GM04504 (cell line): ENCODE measurements at regions not wholly inside any gene's neighbourhood (a gene's known extent, or its start where the extent isn't known, plus 50 kb on each side); places are given as distances from the start of the nearest gene placed in this dataset.
A peak's percentile ranks its signal among the peaks of the same experiment; 100 is the strongest.
"Not testable (repeated sequence)": the region's sequence is repeated elsewhere in the genome, so short reads cannot be mapped to it uniquely, and the experiment has no call there.

Experiments
- DNase-seq: peaks from one replicate; pipeline ENCODE4 v3.0.0-alpha.2; 2012; ENCODE audit warnings: low read depth

- DNase-seq, result no peak
Measured at GRCh38 chr13:75178436-75178835, 303.5 kb downstream of the TBC1D4 start.

DNA sequence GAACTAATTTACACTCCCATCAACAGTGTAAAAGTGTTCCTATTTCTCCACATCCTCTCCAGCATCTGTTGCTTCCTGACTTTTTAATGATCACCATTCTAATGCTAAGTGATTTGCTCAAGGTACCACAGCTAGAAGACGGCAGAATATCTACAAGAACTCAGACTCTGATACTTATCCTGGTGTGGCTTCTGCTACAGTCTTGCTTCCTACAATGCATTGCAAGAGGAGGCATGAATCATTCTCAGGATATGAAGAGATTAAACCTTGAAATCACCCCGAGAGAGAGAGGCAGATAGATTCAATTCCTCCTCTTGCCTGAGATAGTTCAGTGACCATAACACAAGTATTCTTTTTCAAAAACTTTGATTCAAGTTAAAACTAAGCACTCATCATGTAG is 306.4 kb downstream of the TBC1D4 start:
- no peak for DNase-seq

DNA sequence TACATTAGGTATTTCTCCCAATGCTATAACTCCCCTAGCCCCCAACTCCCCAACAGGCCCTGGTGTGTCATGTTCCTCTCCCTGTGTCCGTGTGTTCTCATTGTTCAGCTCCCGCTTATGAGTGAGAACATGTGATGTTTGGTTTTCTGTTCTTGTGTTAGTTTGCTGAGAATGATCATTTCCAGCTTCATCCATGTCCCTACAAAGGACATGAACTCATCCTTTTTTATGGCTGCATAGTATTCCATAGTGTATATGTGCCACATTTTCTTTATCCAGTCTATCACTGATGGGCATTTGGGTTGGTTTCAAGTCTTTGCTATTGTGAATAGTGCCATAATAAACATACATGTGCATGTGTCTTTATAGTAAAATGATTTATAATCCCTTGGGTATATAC is 306.9 kb downstream of the TBC1D4 start:
- not testable (repeated sequence) for DNase-seq

DNA sequence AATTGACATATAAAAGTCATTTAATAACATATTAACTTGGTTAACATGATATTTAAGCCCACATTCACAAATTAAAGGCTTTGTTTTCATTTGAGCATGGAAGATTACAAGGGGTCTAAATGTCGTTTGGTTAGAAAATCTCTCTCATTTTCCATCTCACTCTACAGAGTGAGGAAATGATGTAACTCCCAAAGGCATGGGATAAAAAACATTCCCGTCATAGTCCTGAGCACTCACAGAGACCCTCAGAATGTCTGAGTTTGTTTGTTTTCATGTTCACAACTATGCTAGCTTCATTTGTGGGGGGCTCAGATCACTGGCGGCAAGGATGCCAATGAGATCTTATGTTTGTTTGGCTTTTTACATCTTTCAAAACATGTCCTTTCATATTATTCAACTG is 307.5 kb downstream of the TBC1D4 start:
- no peak for DNase-seq

- DNase-seq, result no peak
Measured at GRCh38 chr13:75173457-75174356, 308.3 kb downstream of the TBC1D4 start.

GRCh38 chr13:75170311-75170710 is 311.7 kb downstream of the TBC1D4 start:
- no peak for DNase-seq

DNA sequence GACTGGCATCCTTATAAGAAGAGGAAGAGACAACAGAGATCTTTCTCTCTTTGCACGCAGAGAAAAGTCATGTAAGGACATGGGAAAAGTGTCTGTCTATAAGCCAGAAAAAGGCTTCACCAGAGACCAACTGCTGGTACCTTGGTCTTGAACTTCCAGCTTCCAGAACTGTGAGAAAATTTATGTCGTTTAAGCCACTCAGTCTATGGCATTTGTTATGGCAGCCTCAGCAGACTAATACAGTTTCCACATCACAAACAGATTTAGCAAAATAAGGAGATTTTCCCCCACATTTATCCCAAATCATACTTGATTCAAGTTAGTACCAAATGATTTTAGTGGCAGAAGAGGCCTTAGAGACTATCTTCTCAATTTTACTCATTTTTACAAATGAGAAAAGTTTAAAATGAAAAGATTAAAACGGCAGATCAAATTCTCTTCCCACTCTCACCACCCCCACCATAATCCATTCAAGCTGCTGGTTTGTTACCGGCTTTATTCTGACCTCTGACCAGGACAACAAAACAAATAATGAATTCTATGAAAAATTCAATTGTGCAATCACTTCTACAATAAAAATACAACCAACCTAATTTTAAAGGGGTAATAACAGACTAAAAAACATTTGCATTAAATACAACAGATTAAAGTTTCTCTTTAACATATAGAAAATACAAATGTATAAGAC is 316.3 kb downstream of the TBC1D4 start:
- no peak for DNase-seq

DNA sequence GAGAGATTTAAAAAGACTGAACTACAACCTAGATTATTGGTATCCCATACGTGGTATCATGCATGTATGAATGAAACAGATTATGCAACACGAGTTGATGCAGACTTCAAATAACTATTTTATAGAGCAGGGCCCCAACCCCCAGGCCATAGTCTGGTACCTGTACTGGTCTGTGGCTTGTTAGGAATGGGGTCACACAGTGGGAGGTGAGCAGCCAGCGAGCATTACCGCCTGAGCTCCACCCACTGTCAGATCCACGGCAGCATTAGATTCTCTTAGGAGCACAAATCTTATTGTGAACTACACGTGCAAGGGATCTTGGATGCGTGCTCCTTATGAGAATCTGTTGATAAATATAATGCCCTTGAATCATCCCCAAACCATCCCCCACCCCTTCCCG is 320.2 kb downstream of the TBC1D4 start:
- DNase-seq, result no peak

- DNase-seq, result no peak
Measured at GRCh38 chr13:75160984-75161383, 321.0 kb downstream of the TBC1D4 start.

- no peak for DNase-seq
Measured at GRCh38 chr13:75154331-75154730, 327.6 kb downstream of the TBC1D4 start.

- peak; percentile 43 for DNase-seq
Measured at GRCh38 chr13:75153834-75154233, 328.1 kb downstream of the TBC1D4 start.

DNA sequence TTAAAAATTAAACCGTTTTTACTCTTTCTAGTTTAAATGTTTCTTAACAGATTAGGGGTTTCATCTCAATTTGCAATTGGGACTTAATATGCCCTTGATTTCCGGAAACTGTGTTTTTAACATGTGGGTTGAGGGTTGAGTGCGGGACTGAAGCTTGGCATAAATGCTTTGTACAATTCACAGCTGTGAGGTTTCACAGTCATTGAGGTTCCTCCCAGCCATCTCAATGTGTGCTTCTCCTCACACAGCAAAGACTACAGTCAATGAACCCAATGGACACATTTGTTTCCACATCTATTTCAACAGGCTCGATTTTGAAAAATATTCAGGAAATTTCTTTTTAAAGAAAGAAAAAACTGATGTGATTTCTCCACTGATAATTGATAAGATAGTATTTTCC is 328.6 kb downstream of the TBC1D4 start:
- no peak for DNase-seq

DNA sequence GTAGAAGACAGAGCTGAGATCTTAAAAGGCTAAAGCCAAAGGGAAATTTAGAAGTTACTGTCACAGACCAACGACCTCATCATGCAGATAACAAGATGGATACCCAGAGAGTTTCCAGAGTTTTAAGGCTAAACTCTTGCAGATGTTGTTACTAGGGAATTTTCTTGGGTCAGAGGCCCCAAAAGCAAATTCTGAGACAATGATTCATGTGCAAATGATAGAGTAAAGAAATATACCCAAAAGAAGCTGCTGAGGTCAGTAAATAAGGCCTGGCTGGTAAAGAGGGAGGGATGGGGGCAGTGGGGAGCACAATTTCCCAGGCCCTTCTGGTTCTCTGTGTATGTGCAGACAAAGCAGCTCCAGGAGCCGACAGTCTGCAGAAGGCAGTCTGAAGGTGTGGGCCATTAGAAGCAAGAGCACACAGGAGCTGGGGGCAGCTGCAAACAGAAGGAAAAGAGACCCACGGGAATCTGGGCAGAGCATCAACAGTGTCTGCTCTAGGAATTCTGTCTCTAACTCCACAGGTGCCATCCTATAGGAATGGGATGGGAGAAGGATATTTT is 330.8 kb downstream of the TBC1D4 start:
- no peak for DNase-seq

- DNase-seq, result no peak
Measured at GRCh38 chr13:75149776-75150175, 332.2 kb downstream of the TBC1D4 start.

DNA sequence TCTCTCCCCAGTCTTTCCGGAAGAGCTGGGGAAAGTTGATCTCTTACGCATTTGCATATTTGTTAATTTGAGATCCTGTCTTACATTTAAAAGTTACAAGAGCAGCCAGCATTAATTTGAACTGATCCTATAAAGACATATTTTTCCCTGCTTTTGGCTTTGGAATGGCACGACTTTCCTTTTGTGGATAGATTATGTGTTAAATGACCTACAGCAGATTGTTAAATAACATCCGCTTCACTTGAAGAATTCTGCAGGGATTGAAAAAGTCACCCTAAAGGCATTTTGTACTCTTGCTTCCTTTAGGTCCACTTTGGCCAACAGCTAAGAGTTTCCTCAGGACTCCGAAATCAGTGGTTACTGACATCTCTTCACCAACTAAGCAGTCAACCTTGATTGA is 334.0 kb downstream of the TBC1D4 start:
- DNase-seq, result no peak

- no peak for DNase-seq
Measured at GRCh38 chr13:75146436-75146835, 335.5 kb downstream of the TBC1D4 start.

DNA sequence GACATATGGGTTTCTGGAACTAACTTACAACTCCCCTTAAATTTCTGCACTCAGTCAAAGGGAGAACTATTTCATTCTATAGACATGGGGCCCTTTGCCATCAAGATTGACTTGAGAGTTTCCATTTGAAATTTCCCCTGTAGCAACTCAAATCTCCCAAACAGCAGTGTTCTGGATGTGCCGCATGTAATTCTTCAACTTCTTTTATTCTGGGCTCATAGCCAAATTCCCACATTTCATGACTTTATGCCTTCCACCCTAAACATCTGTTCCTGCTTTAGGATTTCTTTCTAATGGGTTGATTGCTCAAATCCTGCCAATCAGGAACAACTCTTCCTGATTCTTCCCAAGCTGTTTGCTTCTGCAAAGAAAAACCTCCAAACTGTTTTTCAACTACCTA is 336.0 kb downstream of the TBC1D4 start:
- no peak for DNase-seq

DNA sequence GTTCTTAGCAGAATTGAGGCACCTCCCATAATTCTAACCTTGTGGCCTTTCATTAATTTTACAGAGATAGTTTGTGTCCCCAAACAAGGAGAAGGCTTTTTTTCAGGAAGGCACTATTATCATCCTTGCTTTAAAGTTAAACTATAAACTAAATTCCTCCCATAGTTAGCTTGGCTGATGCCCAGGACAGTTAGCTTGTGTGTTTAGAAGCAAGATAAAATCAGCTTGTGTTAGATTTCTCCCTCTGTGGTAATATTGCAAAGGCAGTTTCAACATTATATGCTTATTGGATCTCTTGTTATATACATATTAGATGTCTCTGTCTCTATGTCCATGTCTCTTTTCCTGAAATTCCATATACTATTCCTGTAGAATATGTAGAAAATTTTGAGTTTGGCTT is 342.7 kb downstream of the TBC1D4 start:
- no peak for DNase-seq

DNA sequence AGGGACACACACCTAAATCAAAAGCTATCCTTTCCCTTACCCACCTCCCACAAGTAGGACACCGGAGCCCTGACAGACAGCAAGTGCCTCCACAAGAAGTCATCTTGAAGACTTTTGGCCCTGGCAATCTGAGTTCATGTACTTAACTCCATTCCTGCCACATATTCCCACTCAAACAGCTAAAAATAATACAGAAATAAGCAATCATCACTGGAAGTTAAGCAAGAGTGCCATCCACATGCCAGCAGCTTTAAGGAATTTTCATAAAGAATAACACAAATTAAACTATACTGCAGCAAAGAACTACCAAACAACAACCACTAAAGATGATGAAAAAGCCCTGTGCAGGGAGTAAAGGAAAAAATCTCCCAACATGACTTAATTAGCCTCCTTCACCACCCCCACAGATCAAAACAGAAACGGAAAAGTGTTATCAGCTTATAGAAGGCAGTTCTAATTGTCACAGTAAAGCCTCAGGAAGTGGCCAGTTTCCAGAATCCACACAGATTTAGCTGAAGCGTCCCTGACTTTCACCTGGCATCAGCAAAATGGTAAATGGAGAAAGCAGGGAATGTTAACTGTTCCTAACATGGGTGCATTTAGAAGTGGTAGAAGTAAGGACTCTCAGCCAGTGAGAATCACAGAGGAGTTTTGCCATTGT is 343.9 kb downstream of the TBC1D4 start:
- DNase-seq, result no peak

DNA sequence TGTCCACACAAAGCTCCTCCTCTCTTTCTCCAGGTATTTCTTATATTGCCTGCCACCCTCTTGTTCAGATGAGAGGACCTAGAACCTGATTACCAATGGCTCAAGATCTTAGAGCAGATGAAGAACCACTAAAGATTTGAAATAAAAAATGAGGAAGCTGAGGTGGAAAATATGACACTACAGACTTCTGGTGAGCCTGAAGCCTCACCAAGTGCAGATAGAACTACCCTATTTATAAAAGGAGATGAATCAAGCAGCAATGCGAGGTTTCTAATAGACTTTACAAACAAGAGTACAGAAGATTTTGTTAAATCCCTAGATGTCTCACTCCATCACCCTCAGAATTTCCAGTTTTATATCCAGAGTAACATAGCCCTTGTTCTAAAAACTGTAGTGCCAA is 345.8 kb downstream of the TBC1D4 start:
- no peak for DNase-seq

DNA sequence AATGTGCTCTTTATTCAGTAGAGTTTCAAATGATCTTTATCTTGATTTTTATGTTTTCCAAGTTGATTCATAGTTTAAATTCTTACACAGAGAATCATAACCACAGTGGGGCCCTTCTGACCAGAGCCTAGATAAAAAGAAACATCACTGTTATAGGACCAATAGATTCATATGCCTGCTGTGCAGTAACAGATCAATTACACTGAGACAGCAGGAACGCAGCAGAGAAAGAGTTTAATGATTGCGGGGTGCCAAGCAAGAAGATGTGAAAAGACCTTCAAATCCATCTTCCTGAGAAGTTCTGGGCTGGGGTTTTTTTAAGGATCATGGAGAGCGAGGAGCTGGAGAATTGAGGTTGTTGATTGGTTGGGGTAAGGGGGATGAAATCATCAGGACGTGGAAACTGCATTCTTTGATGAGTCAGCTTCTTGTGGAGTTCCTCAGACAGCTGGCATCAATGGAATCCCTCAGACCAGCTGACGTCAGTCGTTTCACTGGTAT is 346.6 kb downstream of the TBC1D4 start:
- DNase-seq, result peak; percentile 89
